HG03039 (cell line): ENCODE measurements at regions not wholly inside any gene's neighbourhood (a gene's known extent, or its start where the extent isn't known, plus 50 kb on each side); places are given as distances from the start of the nearest gene placed in this dataset.

Experiments used
- ATAC-seq: cut with Tn5 transposase; IDR thresholded peaks from one replicate; pipeline ENCODE4 v1.9.1; 2021; ENCODE audit warnings: mild to moderate bottlenecking, moderate library complexity; ENCODE audit not compliant: unreplicated experiment

DNA sequence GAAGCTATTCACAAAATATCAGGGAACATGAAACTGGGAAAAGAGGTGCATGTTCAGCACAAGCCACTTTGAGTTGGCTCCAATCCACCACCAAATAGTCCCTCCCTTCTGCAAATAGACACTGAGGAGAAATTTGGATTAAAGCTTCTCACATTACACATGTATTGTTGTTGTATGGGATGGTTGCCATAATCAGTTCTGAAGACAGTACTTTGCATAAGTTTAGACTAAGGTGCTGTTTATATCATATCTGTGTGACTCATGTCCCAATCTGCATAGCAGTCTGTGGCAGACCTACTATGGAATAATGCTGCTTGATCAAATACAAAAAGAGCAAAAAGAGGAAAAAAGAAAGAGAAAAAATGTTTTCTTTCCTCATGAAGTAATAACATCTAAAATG is 376.7 kb upstream of the DDI1 start:
- ATAC-seq: no peak

DNA sequence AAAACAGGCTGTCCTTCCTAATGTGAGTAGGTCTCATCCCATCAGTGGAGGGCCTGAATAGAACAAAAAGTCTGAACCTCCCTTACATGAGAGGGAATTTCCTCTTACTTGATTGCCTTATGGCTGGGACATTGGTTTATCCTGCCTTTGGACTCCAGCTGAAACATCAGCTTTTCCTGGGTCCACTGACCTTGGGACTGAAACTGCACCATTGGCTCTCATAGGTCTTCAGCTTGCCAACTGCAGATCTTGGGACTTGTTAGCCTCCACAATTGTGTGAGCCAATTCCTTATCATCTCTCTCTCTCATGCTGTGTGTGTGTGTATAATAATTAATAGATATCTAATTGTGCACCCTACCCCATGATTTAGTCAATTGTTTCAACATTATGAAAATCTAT is 375.3 kb upstream of the DDI1 start:
- ATAC-seq: no peak

GRCh38 chr11:103661991-103662390 is 374.4 kb upstream of the DDI1 start:
- ATAC-seq: no peak

GRCh38 chr11:103662880-103663279 is 373.6 kb upstream of the DDI1 start:
- ATAC-seq: no peak

GRCh38 chr11:103668859-103669258 is 367.6 kb upstream of the DDI1 start:
- no peak for ATAC-seq

- no peak for ATAC-seq
Observed at GRCh38 chr11:103671143-103671651, 365.2 kb upstream of the DDI1 start.

GRCh38 chr11:103673773-103674172 is 362.7 kb upstream of the DDI1 start:
- no peak for ATAC-seq

GRCh38 chr11:103676413-103676812 is 360.0 kb upstream of the DDI1 start:
- ATAC-seq: no peak

GRCh38 chr11:103680826-103681225 is 355.6 kb upstream of the DDI1 start:
- ATAC-seq: no peak

GRCh38 chr11:103681855-103682254 is 354.6 kb upstream of the DDI1 start:
- ATAC-seq: peak; percentile 16

DNA sequence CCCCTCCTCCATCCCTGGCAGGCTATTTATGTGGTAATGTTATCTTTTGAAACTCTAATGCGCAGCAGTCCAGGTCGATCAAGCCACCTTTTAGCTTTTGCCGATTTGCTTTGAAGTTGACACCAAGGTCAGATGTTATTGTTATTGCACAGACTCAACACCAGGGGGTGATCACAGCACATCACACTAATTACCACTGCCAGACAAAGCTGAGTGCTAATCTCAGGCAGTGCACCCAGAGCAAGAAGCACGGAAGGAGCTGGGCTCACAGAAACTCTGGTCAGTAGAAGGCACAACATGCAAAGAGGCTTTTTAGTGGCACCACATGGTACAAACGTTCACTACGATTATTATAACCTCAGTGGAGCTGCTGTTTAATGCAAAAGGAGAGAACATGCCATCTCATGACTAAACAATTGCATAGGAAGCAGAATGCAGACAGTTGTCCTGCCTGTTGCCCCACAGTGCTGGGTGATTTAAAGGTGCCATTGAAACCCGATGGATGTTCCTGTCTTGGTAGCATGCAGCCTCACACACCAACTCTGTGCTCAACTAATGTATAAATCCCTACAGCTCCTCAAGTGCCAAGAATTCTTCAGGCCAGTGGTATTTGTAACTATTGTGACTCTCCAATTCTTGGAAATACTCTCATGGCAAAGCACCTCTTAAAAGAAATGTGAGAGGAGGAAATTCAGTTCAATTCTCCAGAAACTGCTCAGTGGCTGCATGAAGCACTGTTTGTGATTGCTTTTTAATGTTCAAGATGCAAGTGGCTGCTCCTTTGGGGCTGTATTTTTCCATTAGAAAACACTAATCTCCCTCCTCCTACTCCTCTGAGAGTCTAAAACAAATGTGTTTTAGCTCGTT is 353.9 kb upstream of the DDI1 start:
- peak; percentile 88 for ATAC-seq

GRCh38 chr11:103683576-103683975 is 352.9 kb upstream of the DDI1 start:
- ATAC-seq: no peak

DNA sequence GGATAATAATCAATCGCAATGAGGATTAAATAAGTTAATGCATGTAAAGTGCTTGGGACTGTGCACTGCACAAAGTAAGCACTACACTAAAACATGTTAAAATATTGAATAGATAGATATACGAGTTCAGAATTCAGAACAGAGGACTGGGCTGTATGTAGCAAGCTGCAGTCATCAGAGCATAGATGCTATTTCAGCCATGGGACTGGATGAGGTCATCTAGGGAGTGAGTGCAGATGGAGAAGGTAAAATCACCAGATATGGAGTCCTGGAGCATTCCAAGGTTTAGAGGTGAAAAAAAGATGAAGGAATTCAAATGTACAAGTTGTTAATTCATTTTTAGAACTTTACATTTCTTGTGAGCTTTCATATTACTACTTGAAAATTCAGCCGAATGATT is 347.5 kb upstream of the DDI1 start:
- ATAC-seq: no peak

GRCh38 chr11:103690356-103690755 is 346.1 kb upstream of the DDI1 start:
- no peak for ATAC-seq

DNA sequence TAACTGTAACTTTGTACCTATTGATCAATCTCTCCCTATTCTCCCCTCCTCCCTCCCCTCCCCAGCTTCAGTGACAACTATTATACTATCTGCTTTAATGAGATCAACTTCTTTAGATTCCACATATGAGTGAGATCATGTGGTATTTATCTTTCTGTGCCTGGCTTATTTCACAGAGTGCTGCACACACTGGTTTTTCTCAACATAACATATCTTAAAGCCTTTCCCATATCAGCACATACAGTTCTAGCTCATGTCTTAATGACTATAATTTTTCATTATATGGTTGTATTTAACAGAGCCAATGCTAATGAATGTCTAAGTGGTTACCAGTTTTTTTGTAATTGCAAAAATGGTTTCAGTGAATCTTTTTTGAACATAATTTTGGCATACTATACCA is 340.3 kb upstream of the DDI1 start:
- ATAC-seq: no peak

GRCh38 chr11:103699216-103699615 is 337.2 kb upstream of the DDI1 start:
- no peak for ATAC-seq

DNA sequence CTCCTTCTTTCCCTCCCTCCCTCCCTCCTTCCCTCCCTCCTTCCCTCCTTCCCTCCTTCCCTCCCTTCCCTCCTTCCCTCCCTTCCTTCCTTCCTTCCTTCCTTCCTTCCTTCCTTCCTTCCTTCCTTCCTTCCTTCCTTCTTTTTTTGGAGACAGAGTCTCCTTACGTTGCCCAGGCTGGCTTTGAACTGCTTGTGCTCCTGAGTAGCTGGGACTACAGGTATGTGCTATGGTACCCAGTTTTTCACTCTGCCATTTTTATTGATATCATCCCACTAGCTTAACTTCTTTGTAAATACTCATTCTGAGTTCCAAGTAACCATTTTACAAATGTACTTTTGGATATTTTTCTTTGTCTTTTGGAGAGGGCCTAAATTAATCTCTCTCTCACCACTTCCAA is 336.8 kb upstream of the DDI1 start:
- ATAC-seq: no peak

DNA sequence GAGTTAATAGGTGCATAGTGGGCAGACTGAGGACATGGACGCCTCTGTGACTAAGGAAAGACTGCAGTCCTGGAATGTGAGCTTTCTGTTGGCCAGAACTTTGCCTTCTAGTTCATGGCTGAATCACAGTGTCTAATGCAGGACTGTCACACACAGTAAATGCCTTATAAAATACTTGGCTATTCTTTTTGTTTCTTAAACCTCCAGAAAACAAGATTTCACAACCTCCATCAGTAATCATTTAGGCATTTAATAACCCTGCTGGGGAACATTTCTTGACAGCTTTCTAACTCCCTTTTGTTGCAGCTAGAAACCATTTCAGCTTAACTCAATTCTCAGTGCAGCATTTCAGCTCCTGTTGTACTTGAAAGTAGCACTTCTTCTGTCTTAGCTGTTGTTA is 335.8 kb upstream of the DDI1 start:
- no peak for ATAC-seq

- no peak for ATAC-seq
Observed at GRCh38 chr11:103703437-103703836, 333.0 kb upstream of the DDI1 start.

GRCh38 chr11:103703954-103704353 is 332.5 kb upstream of the DDI1 start:
- no peak for ATAC-seq

DNA sequence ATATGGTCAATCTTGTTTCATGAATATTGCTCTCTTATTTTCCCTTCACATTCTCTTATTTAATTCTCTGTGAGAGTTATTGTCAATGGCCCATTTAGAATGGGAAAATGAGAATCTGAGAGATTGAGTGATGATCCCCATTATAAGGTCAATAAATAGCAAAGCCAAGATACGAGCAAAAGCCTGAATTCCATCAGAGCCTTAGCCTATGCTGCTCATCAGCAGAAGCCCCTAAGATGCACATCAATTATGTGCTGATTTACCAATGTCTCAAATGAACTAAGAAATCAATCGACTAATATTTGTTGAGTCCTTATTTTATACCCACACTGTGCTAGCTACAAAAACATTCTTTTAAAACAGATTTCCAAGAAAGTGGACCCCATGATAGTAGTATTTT is 330.8 kb upstream of the DDI1 start:
- ATAC-seq: no peak

DNA sequence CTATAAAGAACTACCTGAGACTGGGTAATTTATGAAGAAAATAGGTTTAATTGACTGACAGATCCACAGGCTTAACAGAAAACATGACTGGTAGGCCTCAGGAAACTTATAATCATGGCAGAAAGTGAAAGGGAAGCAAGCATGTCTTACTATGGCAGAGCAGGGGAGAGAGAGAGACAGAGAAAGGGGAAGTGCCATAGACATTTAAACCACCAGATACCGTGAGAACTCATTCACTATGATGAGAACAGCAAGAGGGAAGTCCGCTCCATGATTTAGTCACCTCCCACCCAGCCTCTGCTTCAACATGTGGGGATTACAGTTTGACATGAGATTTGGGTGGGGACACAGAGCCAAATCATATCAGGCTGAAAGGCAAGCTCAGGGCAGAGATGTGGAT is 327.1 kb upstream of the DDI1 start:
- no peak for ATAC-seq

DNA sequence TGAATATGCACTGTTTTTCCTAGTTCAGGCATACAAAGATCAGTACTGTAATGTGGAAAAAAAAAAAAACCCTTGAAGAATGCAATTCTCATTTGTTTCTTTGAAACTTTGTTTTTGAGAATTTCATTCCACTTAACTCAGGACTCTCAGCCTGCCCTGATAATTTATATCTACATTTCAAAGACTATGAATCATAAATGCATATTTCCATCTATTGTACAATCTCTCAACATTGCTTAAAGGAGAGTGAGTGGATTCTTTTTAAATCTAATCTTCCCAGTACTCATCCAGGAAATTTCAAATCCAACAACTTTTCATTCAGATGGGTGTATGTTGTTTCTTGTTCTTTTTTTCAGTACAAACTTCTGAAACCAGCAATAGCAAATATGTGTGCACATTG is 322.2 kb upstream of the DDI1 start:
- ATAC-seq: no peak
